ENCODE measurements at regions not wholly inside any gene's neighbourhood (a gene's known extent, or its start where the extent isn't known, plus 50 kb on each side); places are given as distances from the start of the nearest gene placed in this dataset.

GRCh38 chr2:128774320-128775216 lies 455.9 kb upstream of the HS6ST1 start:
- no peaks in the 10 kb centered on the region for H3K36me3 ChIP-seq (ENCODE audit: control insufficient read depth, insufficient read depth, low read length)
- H3K4me1 ChIP-seq, result no peaks in the 10 kb centered on the region
- no peak overlapping the region for H3K27ac ChIP-seq
- H3K27me3 ChIP-seq (ENCODE audit: control insufficient read depth, insufficient read depth, low read length), result no peaks in the 10 kb centered on the region
- no peak overlapping the region for H3K9ac ChIP-seq
- no peaks in the 10 kb centered on the region for H3K79me2 ChIP-seq
- TF ChIP-seq CTCF (IDR thresholded peaks at IDR 0.05), result no peak
- no peak overlapping the region for H3K4me2 ChIP-seq (ENCODE audit: low read length)
- no peak overlapping the region for H3K4me3 ChIP-seq (ENCODE audit: low read depth, low read length)
- H3K9me3 ChIP-seq (ENCODE audit: control insufficient read depth, low read length), result no peaks in the 10 kb centered on the region
- H2AFZ ChIP-seq, result no peak overlapping the region

- Histone ChIP-seq H2AFZ (no peak overlapping the region), H3K4me3 (ENCODE audit: low read depth, low read length) (no peak overlapping the region), H3K79me2 (no peaks in the 10 kb centered on the region), H3K27ac (no peak overlapping the region), H3K27me3 (ENCODE audit: control insufficient read depth, insufficient read depth, low read length) (no peaks in the 10 kb centered on the region), H3K4me2 (ENCODE audit: low read length) (no peak overlapping the region), H3K4me1 (no peaks in the 10 kb centered on the region), H3K9me3 (ENCODE audit: control insufficient read depth, low read length) (no peaks in the 10 kb centered on the region), H3K36me3 (ENCODE audit: control insufficient read depth, insufficient read depth, low read length) (no peaks in the 10 kb centered on the region), H3K9ac (no peak overlapping the region)
- no peak for TF ChIP-seq CTCF (IDR thresholded peaks at IDR 0.05)
These were observed 456.7 kb upstream of the HS6ST1 start for GRCh38 chr2:128775217-128775913.

GRCh38 chr2:128775914-128776285 lies 457.2 kb upstream of the HS6ST1 start:
- Histone ChIP-seq H3K36me3 (ENCODE audit: control insufficient read depth, insufficient read depth, low read length) (no peaks in the 10 kb centered on the region), H3K4me2 (ENCODE audit: low read length) (no peak overlapping the region), H3K27me3 (ENCODE audit: control insufficient read depth, insufficient read depth, low read length) (no peaks in the 10 kb centered on the region), H3K9me3 (ENCODE audit: control insufficient read depth, low read length) (no peaks in the 10 kb centered on the region), H3K4me3 (ENCODE audit: low read depth, low read length) (no peak overlapping the region), H3K4me1 (no peaks in the 10 kb centered on the region), H3K9ac (no peak overlapping the region), H2AFZ (no peak overlapping the region), H3K27ac (no peak overlapping the region), H3K79me2 (no peaks in the 10 kb centered on the region)
- no peak for TF ChIP-seq CTCF (IDR thresholded peaks at IDR 0.05)

GRCh38 chr2:128776461-128777195 lies 458.0 kb upstream of the HS6ST1 start:
- no peak overlapping the region for H3K27ac ChIP-seq
- no peaks in the 10 kb centered on the region for H3K9me3 ChIP-seq (ENCODE audit: control insufficient read depth, low read length)
- H3K4me2 ChIP-seq (ENCODE audit: low read length), result no peak overlapping the region
- no peaks in the 10 kb centered on the region for H3K79me2 ChIP-seq
- no peaks in the 10 kb centered on the region for H3K4me1 ChIP-seq
- H3K4me3 ChIP-seq (ENCODE audit: low read depth, low read length), result no peak overlapping the region
- H3K9ac ChIP-seq, result no peak overlapping the region
- H3K36me3 ChIP-seq (ENCODE audit: control insufficient read depth, insufficient read depth, low read length), result no peaks in the 10 kb centered on the region
- H2AFZ ChIP-seq, result no peak overlapping the region
- no peaks in the 10 kb centered on the region for H3K27me3 ChIP-seq (ENCODE audit: control insufficient read depth, insufficient read depth, low read length)
- no peak for TF ChIP-seq CTCF (IDR thresholded peaks at IDR 0.05)

Measured in parathyroid adenoma (tissue), 2 donors.